ENCODE measurements at regions not wholly inside any gene's neighbourhood (a gene's known extent, or its start where the extent isn't known, plus 50 kb on each side); places are given as distances from the start of the nearest gene placed in this dataset.

DNA sequence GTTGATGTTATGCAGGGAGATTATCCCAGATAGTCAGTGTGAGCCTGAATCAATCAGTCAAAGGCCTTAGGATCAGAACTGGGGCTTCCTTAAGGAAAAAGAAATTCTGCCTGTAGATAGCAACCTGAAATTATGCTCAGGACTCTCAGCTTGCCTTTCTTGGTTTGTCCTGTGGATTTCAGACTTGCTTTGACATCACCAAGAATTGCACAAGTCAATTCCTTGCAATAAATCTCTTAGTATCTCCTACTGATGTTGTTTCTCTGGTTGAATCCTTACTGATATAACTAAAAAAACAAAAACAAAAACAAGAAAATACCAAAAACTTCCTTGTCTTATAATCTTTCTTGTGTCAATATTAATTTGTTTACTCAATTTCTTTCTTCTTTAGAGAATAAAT is 258.9 kb upstream of the TCF21 start:
- Histone ChIP-seq H3K4me3 (no peak overlapping the region), H3K9me3 (no peaks in the 10 kb centered on the region), H3K36me3 (no peaks in the 10 kb centered on the region), H3K27me3 (replicated peaks; ENCODE audit: insufficient read depth) (no peaks in the 10 kb centered on the region), H3K27ac (no peak overlapping the region), H3K4me1 (replicated peaks) (no peaks in the 10 kb centered on the region)
- TF ChIP-seq POLR2A (IDR thresholded peaks at IDR 0.05) (no peak), CTCF (IDR thresholded peaks at IDR 0.05) (no peak), POLR2AphosphoS5 (IDR thresholded peaks at IDR 0.05) (no peak)
- intact Hi-C loops (cut with DNase I), result no loop called here
- DNase-seq (ENCODE audit: low spot score), result no peak

DNA sequence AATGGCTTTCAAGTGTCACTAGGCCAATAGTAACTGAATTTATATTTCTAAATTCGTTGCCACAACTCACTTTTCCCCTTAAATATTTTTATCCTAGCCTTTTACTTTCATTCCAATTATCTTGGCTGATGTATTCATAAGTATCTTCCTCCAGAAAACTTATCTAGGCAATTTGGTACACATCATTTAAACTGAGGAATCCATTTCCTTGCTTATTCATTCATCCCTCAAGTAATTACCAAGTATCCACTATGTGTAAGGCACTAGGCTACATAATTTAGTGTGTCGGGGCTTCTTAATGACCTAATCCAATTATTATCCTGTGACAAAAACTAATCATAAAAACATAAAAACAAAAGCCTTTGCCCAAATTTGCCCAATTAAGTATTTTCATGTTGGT is 258.3 kb upstream of the TCF21 start:
- H3K9me3 ChIP-seq, result no peaks in the 10 kb centered on the region
- no peaks in the 10 kb centered on the region for H3K36me3 ChIP-seq
- no peak overlapping the region for H3K4me3 ChIP-seq
- no peak overlapping the region for H3K27ac ChIP-seq
- no peaks in the 10 kb centered on the region for H3K27me3 ChIP-seq (replicated peaks; ENCODE audit: insufficient read depth)
- intact Hi-C loops (cut with DNase I), result no loop called here
- WGBS, result 71% methylated on average over 2 of the region's 2 CpGs
- no peak for DNase-seq (ENCODE audit: low spot score)
- H3K4me1 ChIP-seq (replicated peaks), result no peaks in the 10 kb centered on the region
- TF ChIP-seq POLR2AphosphoS5 (IDR thresholded peaks at IDR 0.05) (no peak), POLR2A (IDR thresholded peaks at IDR 0.05) (no peak), CTCF (IDR thresholded peaks at IDR 0.05) (no peak)

- Histone ChIP-seq H3K4me1 (replicated peaks) (no peaks in the 10 kb centered on the region), H3K4me3 (no peak overlapping the region), H3K27me3 (replicated peaks; ENCODE audit: insufficient read depth) (no peaks in the 10 kb centered on the region), H3K9me3 (no peaks in the 10 kb centered on the region), H3K36me3 (no peaks in the 10 kb centered on the region), H3K27ac (no peak overlapping the region)
- no peak for TF ChIP-seq CTCF (IDR thresholded peaks at IDR 0.05)
- TF ChIP-seq POLR2AphosphoS5 (IDR thresholded peaks at IDR 0.05), result no peak
- no peak for TF ChIP-seq POLR2A (IDR thresholded peaks at IDR 0.05)
- DNase-seq (ENCODE audit: low spot score), result no peak
- 58% methylated on average over 1 of the region's 1 CpG for WGBS
- intact Hi-C loops (cut with DNase I), result no loop called here
Observed at GRCh38 chr6:133631421-133631820, 257.5 kb upstream of the TCF21 start.

DNA sequence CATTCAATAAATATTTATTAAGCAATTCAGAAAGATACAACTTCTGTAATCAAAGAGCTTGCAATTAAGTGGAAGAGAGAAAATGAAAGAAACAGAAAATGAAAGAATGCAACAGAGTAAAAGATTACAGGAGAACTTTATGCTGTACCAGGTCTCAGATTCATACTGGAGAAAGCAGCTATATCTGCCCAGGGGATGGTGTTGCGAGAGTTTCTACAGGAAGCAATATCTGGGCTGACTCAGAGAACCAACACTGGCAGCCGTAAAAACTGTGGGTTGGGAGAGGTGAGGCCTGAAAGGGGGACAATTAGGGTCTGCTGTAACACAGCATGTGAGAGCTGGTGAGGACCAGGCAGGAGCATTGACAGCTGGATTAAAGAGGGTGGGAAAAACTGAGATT is 256.7 kb upstream of the TCF21 start:
- intact Hi-C loops (cut with DNase I), result no loop called here
- H3K27me3 ChIP-seq (replicated peaks; ENCODE audit: insufficient read depth), result no peaks in the 10 kb centered on the region
- H3K27ac ChIP-seq, result no peak overlapping the region
- H3K36me3 ChIP-seq, result no peaks in the 10 kb centered on the region
- H3K4me3 ChIP-seq, result no peak overlapping the region
- no peak for DNase-seq (ENCODE audit: low spot score)
- H3K9me3 ChIP-seq, result no peaks in the 10 kb centered on the region
- H3K4me1 ChIP-seq (replicated peaks), result no peaks in the 10 kb centered on the region
- no peak for TF ChIP-seq POLR2AphosphoS5 (IDR thresholded peaks at IDR 0.05)
- TF ChIP-seq POLR2A (IDR thresholded peaks at IDR 0.05), result no peak
- TF ChIP-seq CTCF (IDR thresholded peaks at IDR 0.05), result no peak
- 67% methylated on average over 2 of the region's 2 CpGs for WGBS

- no peaks in the 10 kb centered on the region for H3K4me1 ChIP-seq (replicated peaks)
- H3K27ac ChIP-seq, result no peak overlapping the region
- 82% methylated on average over 2 of the region's 2 CpGs for WGBS
- H3K9me3 ChIP-seq, result no peaks in the 10 kb centered on the region
- TF ChIP-seq CTCF (IDR thresholded peaks at IDR 0.05) (no peak), POLR2A (IDR thresholded peaks at IDR 0.05) (no peak), POLR2AphosphoS5 (IDR thresholded peaks at IDR 0.05) (no peak)
- no peaks in the 10 kb centered on the region for H3K36me3 ChIP-seq
- no peak for DNase-seq (ENCODE audit: low spot score)
- H3K4me3 ChIP-seq, result no peak overlapping the region
- intact Hi-C loops (cut with DNase I), result no loop called here
- H3K27me3 ChIP-seq (replicated peaks; ENCODE audit: insufficient read depth), result no peaks in the 10 kb centered on the region
Observed at GRCh38 chr6:133632906-133633305, 256.0 kb upstream of the TCF21 start.
